PC-9 (cell line): ENCODE measurements at regions not wholly inside any gene's neighbourhood (a gene's known extent, or its start where the extent isn't known, plus 50 kb on each side); places are given as distances from the start of the nearest gene placed in this dataset.

Experiments
- CTCF ChIP-seq: fragments of 200-600 bp; sonication (generic); conservative IDR thresholded peaks from 2 replicates; pipeline ENCODE4 v1.6.1; 2017; ENCODE audit warnings: mixed run types, antibody characterized with exemption, mild to moderate bottlenecking, moderate library complexity
- EZH2 ChIP-seq: fragments of 200-600 bp; sonication (generic); IDR thresholded peaks from 2 replicates; pipeline ENCODE4 v1.8.0; 2017; ENCODE audit warnings: antibody characterized with exemption, low read depth

GRCh38 chr16:35170610-35171009, 1711.2 kb downstream of the TP53TG3F start:
- TF ChIP-seq CTCF (no peak), EZH2 (no peak)
